ENCODE measurements at regions not wholly inside any gene's neighbourhood (a gene's known extent, or its start where the extent isn't known, plus 50 kb on each side); places are given as distances from the start of the nearest gene placed in this dataset.

GRCh38 chr18:53911200-53911599 is 313.3 kb downstream of the MBD2 start:
- TF ChIP-seq CTCF (IDR thresholded peaks at IDR 0.05) (no peak), POLR2AphosphoS5 (IDR thresholded peaks at IDR 0.05) (no peak), POLR2A (IDR thresholded peaks at IDR 0.05) (no peak), EP300 (IDR thresholded peaks at IDR 0.05) (no peak)
